ENCODE measurements at regions not wholly inside any gene's neighbourhood (a gene's known extent, or its start where the extent isn't known, plus 50 kb on each side); places are given as distances from the start of the nearest gene placed in this dataset.
A peak's percentile ranks its signal among the peaks of the same experiment; 100 is the strongest.

DNA sequence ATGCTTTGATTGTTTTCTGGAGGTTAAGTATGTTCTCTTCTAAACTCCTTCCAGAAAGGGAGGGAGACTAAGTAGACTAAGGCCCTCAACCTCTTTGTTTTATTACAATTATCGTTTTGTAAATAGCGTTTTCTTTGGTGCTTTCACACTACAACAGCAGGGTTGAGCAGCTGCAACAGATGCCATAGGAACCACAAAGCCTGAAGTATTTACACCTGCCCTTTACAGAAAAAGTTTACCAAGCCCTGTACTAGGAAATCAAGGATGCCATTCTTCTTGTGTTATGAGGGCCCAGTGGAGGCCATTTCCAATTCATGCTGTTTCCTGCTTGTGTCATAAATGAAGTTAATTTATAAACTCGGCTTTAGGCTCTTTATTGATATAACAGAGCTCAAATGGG lies 914.8 kb downstream of the DCDC2C start:
- no peak for DNase-seq

DNA sequence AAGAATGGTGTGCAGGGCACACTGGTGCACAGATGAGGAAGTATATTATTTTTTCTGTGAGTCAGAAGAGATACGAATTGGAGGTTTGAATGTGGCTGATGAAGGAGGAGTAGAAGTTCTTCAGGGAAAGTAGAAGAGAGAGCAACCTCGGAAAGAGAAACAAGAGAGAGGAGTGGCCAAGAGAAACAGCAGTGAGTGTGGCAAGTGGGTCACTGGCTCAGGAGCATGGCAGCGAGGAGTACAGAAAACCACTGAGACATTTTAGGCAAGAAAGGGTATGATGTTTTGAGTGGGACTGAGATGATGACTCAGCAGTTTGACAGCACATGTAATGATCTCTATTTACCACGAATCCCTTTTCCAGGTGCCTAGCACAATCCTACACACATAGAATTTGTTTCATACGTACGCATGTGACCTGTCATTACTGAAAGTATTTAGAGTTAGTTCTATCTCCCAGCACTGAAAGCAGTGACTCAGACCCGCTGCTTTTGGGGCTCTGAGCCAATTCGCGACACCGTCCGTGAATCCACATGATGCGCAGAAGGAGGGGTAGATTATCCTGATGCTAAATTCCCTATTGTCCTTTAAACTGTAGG lies 915.4 kb downstream of the DCDC2C start:
- no peak for DNase-seq

DNA sequence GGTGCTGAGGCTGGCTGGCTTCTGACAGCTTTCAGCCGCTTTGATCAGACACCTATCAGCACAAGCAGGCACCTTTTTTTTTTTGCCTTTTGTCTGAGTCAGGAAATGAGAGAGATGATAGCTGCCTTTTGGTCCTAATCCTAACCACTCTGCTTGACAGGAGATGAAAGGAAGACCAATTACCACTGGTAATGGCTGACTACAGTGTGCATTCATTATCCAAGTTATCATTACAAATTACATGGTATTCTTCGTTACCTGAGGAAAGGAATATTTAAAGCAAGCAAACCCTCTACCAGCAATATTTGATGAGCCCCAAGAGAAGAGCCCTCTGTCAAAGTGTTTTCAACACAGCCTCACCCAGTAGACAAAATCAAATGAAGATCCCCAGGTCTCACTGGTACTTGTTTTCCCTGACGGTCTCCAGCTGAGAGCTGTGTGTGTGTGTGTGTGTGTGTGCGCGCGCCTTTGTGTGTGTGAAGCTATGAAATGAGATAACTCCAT lies 925.7 kb downstream of the DCDC2C start:
- DNase-seq: no peak

DNA sequence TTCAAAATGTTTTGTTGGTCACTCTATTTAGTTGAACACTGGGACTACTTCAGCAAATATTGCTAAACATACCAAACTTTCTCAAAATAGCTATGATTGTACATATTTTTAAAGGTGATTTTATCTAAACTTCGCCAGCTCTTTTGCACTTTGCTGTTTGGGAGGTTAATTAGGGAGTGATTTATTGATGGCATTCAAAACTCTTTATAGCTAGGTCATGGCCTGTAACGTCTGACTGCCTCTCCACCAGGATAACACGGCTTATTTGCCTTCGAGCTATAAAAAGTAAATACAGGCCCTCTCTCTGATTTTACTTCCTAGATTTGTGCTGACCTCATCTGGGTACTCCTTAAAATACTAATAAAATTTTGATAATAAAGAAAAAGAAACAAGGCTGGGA lies 931.9 kb downstream of the DCDC2C start:
- no peak for DNase-seq

DNA sequence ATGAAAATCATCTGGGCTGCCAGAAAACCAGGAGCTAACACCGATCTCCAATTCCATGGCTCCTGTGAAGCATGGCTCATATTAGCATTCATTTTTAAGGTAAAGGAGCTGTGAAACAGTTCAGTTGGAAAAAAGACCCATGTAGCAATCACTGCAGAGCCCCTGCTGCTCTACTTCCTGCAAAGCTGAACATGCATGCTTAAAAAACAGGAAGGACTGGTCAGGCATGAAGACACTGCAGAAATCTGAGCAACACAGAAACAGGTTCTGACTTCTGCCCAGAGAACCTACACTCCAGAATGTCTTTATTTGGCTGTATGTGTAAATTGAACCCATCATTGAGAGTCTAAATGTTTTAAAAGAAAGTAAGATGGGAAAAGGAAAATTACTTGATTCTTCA lies 950.6 kb downstream of the DCDC2C start:
- no peak for DNase-seq

DNA sequence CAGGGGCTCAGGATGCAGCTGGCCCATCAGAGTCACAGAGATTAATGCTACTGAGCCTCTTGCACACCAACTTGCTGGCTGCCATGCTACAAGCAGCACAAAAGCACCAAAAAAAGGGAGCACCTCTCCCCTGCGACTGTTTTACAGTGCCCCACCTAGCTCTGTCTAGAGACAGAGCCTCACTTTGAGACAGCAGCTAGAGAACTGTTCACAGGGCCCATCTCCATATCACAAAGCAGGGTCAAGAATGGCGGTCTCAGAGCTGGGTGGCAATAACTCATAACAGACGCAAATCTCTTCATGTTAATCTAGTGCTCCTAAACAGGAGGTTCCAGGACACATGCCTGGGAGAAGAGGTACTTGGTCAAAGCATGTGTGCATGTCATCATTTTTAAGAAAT lies 953.0 kb downstream of the DCDC2C start:
- no peak for DNase-seq

DNA sequence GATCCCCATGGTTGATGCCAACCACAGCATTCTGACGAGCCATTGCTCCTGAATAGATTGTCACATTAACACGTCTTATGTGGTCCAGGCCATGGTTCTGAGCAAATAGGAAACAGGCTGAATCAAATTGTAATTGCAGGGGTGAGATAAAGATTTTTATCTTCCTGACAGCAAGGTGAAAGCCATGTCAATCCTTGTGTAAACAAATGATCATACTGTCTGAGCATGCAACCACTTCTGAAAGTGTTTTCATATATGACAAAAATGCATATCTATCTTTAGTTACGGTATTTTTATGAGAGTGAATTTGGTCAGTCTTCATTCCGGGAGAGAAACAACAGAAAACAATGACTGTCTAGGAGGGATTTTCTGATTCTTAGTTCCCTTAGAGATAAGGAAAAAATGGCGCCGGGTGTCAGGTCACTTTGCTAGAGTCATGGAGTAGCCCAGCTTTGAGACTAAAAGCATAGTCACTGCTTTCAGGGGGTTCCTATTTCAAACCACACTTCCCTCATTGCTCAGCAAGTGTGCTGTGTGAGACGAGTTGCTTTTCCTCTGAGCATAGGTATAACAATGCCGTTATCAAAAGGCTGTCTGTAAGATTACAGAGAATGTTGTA lies 958.9 kb downstream of the DCDC2C start:
- DNase-seq: no peak

DNA sequence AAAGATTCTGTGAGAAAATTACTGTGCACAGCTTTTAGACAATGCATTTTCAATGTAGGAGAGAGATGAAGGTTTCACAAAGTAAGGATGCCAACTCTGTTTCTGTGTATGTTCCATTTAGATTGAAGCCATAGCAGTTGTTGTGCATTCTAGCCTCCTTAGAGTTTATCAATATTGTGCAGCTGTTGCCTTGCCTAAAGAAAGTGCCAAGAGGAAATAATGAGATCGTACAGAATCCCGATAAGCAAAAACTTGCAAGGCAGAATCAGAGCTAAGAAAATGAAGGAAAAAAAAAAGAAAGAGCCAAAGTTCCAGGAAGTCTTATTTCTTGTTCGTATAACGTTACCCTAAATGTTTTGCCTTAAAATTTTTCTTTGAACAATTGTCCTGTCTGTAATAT lies 965.0 kb downstream of the DCDC2C start:
- no peak for DNase-seq

DNA sequence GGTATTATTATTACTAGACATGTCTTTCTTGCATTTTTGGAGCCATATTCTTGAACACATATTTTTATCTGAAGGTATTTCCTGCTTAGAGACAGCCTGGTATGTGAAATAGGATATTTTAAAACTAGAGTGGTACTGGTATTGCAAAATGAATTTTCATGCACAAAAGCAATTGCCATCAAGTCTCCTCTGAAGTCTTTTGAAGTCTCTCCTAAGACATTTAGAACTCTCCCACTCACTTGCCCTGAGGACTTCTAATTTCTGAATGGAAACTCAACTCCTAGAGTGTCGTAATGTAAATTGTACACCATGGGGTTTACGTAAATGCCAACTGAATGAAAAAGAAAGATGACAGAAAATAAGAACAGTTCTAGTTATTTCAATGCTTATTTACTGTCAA lies 967.0 kb downstream of the DCDC2C start:
- no peak for DNase-seq

DNA sequence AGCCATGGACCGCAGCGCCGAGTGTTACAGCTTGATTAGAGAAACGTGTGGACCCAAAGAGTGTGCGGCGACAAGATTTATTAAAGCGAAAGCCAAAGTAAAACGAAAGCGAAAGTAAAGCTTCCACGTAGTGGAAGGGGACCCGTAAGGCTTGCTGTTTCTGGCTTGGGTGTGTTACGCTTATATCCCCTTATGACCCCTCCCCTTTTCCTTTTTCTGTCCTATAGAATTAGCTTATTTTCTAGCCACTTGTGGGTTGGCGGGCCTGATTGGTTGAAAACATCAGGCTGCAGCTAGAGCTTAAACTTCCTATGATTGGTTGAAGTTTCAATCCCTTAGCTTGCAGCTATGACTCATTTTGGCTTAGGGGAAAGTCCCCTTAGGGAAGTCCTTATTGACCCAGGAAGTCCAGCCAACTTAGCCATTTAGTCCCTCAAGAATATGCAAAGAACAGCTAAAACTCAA lies 969.7 kb downstream of the DCDC2C start:
- no peak for DNase-seq

DNA sequence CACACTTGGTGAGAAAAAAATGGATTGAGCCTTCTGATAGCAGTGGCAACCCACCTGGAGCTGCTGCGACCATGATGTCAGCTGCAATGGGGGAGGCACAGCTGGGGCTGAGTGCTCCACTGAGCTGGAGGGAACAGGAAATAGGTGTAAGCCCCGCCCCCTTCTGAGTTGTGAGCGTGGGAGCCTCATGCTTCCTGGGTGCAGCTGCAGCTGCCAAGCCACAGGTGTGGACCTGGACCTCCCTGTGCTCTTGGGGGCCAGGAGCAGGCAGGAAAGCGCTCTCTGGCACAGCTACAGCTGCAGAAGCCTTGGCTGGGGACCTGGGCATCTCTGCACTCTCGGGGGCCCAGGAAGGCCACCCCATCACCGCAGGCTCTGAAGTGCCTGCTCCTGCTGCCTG lies 970.6 kb downstream of the DCDC2C start:
- no peak for DNase-seq

DNA sequence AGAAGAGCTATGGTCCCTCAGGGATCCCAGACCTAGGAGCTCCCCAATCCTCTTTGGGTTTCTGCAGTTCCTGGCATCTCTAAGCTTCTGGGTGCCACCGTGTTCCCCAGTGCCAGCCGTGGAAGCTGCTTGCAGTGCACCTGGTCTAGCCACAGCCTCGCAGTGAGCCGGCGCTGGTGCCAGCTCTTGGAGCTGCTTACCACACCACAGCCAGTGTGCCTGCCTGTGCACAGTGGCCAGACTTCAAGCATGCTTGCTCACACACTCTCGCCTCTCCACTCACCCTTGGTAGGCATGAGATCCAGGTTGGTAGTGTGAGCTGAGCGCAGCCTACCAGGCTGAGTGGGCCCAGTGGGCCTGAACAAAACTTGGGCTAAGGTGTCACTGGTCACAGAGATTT lies 971.9 kb downstream of the DCDC2C start:
- DNase-seq: no peak

DNA sequence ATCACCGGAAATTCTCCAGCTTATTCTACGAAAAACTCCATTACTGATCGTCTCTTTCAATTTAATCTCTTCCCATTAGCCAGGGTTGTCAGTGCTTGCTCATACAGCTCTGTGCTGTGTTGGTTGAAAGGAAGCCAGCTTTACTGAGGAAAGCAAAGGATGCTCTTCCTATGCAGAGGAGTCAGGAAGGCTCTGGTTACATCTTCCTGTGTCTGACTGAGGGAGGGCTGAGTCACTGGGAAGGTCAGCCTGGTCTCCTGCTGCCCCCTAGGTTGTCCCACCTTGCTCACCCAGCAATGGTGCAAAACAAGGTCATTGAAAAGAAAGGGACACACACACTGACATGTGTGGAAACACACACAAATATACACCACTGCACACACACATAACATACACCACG lies 975.6 kb downstream of the DCDC2C start:
- no peak for DNase-seq

DNA sequence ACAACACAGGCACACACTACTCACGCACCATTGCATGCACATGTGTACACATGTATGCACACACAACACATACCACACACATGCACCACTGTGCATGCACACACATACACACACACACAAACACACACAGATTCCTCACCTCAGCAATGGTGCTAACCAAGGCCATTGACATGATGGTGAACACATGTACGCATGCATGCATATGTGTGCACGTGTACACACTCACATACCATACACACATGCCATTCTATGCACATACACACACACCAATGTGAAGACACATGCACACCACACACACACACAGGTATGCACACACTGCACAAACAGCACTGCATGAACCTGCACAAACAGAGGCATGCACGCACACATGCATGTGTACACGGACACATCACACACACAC lies 976.0 kb downstream of the DCDC2C start:
- no peak for DNase-seq

DNA sequence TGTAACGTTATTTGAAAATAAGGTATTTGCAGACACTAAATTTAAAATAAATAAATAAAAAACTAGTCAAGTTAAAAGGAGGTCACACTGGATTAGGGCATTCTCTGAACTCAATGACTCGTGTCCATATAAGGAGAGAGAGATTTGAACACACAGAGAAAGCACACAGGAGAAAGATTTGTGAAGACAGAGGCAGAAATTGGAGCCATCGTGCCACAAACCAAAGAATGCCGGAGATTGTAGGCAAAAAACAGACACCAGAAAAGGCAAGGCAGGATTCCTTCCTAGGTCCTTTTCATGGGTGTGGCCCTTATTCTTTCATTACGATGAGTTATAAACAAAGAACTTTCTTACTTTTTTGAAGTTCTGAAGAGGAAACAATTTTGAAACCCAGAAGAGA lies 981.5 kb downstream of the DCDC2C start:
- DNase-seq: no peak

DNA sequence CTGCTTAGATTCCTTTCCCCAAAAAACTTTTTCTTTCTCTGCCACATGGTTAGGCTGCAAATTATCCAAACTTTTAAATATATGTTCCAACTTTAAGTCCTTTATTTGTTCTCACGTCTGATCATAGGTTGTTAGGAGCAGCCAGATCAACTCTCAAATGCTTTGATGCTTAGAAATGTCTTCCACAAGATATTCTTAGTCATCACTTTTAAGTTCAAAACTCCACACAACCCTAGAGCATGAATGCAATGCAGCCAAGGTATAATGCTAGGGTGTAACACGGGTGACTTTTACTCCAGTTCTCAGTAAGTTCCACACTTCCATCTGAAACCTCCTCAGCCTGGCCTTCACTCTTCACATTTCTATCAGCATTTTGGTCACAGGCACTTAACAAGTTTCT lies 987.5 kb downstream of the DCDC2C start:
- no peak for DNase-seq

DNA sequence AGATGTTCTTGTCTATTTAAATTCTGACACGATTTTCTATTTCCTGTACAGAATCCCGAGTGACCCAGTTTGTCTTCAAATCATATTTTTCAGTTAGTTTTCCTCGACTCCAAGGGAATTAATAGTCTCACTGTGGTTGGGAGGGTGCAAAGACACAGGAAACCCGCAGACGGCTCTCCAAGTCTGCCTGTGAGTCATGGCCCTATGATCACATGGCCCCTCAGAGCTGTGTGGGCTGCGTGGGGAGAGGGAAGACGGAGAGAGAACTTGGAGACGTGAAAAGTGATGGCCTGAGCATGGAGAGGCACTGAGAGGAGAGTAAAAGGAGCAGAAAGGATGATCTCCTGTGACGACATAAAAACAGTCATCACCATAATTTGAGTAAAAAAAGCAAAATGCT lies 989.9 kb downstream of the DCDC2C start:
- DNase-seq: peak; percentile 56

DNA sequence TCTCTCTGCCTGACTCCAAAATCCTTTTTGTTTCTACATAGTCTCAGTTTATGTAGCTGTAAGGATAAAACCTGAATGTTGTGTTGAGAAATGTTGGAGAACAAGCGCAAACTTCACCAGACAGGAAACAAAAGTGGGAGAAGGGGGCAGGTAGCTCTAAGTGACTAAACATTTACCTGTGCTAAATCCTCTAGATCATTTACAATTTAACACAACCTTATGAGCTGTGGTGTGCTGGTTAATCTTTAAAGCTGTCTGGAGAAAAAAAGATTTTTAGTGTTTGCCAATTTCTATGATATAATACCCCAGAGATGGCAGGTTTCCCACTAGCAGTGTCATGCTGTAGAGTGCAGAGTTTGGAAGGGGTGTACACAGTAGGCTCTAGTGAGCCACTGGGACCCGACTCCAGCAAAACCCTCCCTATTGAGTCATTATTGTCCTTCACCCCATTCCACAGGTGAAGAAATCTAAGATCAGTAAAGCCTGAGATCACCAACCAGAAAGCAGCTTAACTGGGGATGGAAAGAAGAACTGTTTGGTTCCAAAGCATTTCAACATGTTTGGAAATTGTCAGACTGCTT lies 992.0 kb downstream of the DCDC2C start:
- DNase-seq: no peak

DNA sequence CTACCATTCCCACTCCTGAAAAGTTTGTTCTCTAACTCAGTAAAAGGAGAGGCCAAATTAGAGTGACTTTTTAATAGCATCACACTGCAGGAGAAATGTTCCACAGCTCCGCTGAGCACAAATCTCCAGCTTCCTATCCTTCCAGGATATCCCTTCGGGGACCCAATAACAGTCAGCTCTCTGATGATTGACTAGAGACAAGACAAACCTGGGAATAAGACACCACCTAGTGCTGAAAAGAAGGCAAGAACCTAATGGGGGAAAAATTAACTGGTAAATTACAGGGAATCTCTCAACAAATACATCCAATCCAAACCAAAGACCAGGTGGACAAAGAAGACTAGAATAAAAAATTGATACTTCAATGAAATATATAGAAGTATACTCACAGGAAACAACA lies 977.1 kb upstream of the SOX11 start:
- DNase-seq: no peak

DNA sequence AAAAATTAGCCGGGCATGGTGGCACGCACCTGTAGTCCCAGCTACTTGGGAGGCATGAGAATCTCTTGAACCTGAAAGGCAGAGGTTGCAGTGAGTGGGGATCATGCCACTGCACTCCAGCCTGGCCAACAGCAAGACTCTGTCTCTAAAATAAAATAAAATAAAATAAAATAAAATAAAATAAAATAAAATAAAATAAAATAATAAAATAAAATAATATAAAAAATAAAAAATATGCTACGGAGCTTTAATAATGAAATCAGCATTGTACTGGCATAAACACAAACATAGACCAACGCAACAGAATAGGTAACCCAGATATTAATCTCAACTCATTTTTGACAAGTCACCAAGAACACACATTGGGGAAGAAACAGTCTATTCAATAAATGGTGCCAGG lies 973.4 kb upstream of the SOX11 start:
- no peak for DNase-seq

DNA sequence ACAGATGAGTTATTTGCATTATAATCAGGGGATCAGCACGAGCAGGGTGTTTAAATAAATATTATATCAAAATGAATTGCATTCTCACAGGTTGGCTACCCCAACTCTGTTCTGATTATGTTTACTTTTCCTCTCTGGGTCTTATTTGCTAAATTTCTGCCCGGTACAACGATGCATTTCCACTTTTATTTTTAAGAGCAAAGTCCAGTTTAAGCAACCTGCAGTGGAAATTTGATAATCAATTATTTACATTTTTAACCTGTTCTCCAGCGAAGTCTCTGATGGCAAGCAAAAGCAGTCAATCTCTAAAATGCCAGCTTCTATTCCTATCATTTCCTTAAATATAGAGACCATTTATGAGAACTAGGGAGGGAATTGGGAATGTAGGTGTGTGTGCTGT lies 966.6 kb upstream of the SOX11 start:
- no peak for DNase-seq

DNA sequence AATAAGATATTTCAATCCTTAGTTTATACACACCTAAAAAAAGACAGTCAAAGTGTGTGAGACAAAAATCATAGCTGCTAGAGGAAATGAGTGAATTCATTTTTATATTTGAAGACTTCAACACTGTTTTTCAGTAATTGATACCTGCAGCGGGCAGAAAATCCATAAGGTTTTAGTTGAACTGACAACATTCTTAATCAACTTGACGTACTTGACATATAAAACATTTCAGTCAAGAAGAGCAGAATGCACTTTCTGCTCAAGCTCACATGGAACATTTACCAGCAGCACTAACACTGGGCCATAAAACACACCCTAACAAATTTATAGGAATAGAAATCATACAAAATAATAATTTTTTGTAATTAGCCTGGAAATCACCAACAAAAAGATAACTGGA lies 959.6 kb upstream of the SOX11 start:
- no peak for DNase-seq

DNA sequence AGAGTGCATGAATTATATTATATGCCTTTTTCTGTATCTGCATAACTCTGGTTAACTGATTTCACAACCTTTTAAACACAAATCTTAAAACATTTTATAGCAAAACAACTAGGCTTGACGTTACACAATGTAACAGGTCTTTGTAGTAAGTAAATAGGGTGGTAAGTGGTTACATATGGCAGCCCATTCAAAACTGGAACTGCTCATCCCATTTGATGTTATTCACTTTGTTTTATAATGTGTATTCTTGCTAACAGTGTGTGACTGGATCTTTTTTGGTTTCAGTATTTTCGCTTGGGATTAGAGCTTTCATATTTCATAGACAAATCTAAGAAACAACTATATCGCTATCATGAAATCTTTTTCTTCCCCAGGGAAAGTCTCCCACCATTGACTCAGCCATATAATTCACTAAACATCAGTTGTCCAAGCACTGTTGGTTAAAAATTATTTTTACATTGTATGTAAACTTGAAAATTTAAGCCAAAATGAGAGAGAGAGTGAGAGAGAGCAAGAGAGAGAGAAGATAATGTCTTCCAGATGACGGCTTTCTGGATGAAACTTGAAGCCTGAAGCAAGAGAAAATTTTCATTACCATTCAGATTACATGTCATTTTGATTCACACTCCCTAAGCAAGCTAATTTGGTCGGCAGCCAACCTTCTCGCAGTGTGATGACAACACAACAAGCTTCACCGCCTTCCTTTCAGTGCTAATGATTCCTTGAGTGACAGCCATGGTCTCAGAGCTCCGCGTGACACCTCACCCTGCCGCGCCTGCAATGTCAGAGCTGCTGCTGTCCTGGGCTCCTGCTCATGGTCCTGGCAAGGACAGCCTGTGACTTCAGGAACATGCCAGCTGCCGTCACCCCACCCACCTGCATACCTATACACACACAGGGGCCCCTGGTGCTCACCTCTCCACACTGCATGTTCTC lies 946.9 kb upstream of the SOX11 start:
- DNase-seq: peak; percentile 58

DNA sequence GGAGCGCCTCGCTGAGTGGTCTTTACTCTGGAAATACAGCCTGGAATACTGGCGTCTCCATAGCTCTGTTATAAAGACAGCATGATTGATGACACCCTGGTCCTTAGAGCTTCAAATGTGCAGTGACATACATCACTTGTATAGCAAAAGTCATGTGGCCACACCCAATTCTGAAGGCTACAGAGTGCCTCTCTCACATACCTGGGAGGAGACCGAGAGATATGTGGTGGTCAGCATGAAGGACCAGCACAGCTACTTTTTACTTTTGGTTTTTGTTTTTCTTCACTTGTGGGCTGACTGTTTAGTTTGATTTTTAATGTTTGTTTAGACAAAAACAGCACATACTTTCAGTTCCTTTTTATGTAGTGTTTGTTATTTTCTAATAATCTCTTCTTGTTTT lies 938.5 kb upstream of the SOX11 start:
- no peak for DNase-seq
